Stimulated activated naive CD4-positive, alpha-beta T cell (primary cell): ENCODE measurements at regions not wholly inside any gene's neighbourhood (a gene's known extent, or its start where the extent isn't known, plus 50 kb on each side); places are given as distances from the start of the nearest gene placed in this dataset.

ENCODE experiments used
- DNase-seq, 6 experiments: peaks; one replicate each; lab custom pipeline; 2025; lab: John Stamatoyannopoulos, UW

- DNase-seq: peak in 4 of 6 experiments; percentile 20 to 54 (median 26)
These were observed 61.5 kb downstream of the TBXT start for GRCh38 chr6:166106076-166106686.

- no peak for DNase-seq
These were observed 62.1 kb downstream of the TBXT start for GRCh38 chr6:166105341-166106075.

- no peak for DNase-seq
These were observed 62.8 kb downstream of the TBXT start for GRCh38 chr6:166104872-166105271.

GRCh38 chr6:166104107-166104506, 63.5 kb downstream of the TBXT start:
- DNase-seq: no peak

GRCh38 chr6:166101819-166102419, 65.7 kb downstream of the TBXT start:
- DNase-seq: no peak

GRCh38 chr6:166097914-166098522, 69.6 kb downstream of the TBXT start:
- peak in 3 of 6 experiments; percentile 9 to 16 (median 10) for DNase-seq

- no peak for DNase-seq
These were observed 79.8 kb downstream of the TBXT start for GRCh38 chr6:166087852-166088251.

GRCh38 chr6:166087246-166087645, 80.4 kb downstream of the TBXT start:
- DNase-seq: no peak

- no peak for DNase-seq
These were observed 82.2 kb downstream of the TBXT start for GRCh38 chr6:166085500-166085899.

GRCh38 chr6:166084951-166085350, 82.7 kb downstream of the TBXT start:
- DNase-seq: no peak

GRCh38 chr6:166079841-166080240, 87.8 kb downstream of the TBXT start:
- DNase-seq: no peak

GRCh38 chr6:166078294-166078693, 89.4 kb downstream of the TBXT start:
- DNase-seq: no peak

GRCh38 chr6:166076625-166077024, 91.0 kb downstream of the TBXT start:
- no peak for DNase-seq

GRCh38 chr6:166075925-166076324, 91.7 kb downstream of the TBXT start:
- no peak for DNase-seq

GRCh38 chr6:166075186-166075585, 92.5 kb downstream of the TBXT start:
- no peak for DNase-seq

- DNase-seq: no peak
These were observed 94.6 kb downstream of the TBXT start for GRCh38 chr6:166073082-166073481.

GRCh38 chr6:166068768-166069167, 98.9 kb downstream of the TBXT start:
- no peak for DNase-seq

GRCh38 chr6:166058064-166058739, 109.4 kb downstream of the TBXT start:
- no peak for DNase-seq

- DNase-seq: no peak
These were observed 110.2 kb downstream of the TBXT start for GRCh38 chr6:166057431-166057830.

- DNase-seq: no peak
These were observed 111.0 kb downstream of the TBXT start for GRCh38 chr6:166056637-166057036.

GRCh38 chr6:166055801-166056200, 111.8 kb downstream of the TBXT start:
- DNase-seq: no peak

- DNase-seq: no peak
These were observed 114.8 kb downstream of the TBXT start for GRCh38 chr6:166052837-166053236.
